K562 (cell line): ENCODE measurements at regions not wholly inside any gene's neighbourhood (a gene's known extent, or its start where the extent isn't known, plus 50 kb on each side); places are given as distances from the start of the nearest gene placed in this dataset.

Source experiments
- ADNP ChIP-seq: fragments of 200-800 bp; sonication (Bioruptor generic); IDR thresholded peaks from 2 replicates; pipeline ENCODE4 v1.6.1; 2016; ENCODE audit warnings: missing genetic modification characterization, missing compliant biosample characterization
- CBFA2T3 ChIP-seq: fragments of 450-650 bp; IDR thresholded peaks from 2 replicates; pipeline ENCODE4 v1.6.1; 2017
- CREB3 ChIP-seq: fragments of 450-650 bp; conservative IDR thresholded peaks from 2 replicates; pipeline ENCODE4 v1.6.1; 2016; ENCODE audit warnings: missing genetic modification characterization, low read depth, mild to moderate bottlenecking, missing compliant biosample characterization, moderate library complexity
- ETS2 ChIP-seq: IDR thresholded peaks from 2 replicates; pipeline ENCODE4 v1.6.1; 2016; ENCODE audit warnings: borderline replicate concordance, missing genetic modification characterization, mild to moderate bottlenecking, moderate library complexity, missing compliant biosample characterization; ENCODE audit not compliant: poor library complexity, severe bottlenecking
- EZH2 ChIP-seq: IDR thresholded peaks from 2 replicates; pipeline ENCODE4 v1.6.1; 2012; ENCODE audit warnings: low read depth, mild to moderate bottlenecking, inconsistent platforms, low read length, borderline replicate concordance
- FIP1L1 ChIP-seq: fragments of 200-400 bp; formaldehyde crosslinking; IDR thresholded peaks from 2 replicates; pipeline ENCODE4 v1.6.1; 2018; ENCODE audit warnings: mild to moderate bottlenecking, low read depth, low read length; ENCODE audit not compliant: poor library complexity, severe bottlenecking
- HDAC8 ChIP-seq: fragments of 450-650 bp; IDR thresholded peaks from 2 replicates; pipeline ENCODE4 v1.6.1; 2016; ENCODE audit warnings: mild to moderate bottlenecking, missing genetic modification characterization, moderate library complexity, missing compliant biosample characterization
- HDGF ChIP-seq: fragments of 450-650 bp; IDR thresholded peaks from 2 replicates; pipeline ENCODE4 v1.6.1; 2016
- ILK ChIP-seq: fragments of 450-650 bp; IDR thresholded peaks from 2 replicates; pipeline ENCODE4 v1.6.1; 2016; ENCODE audit warnings: missing genetic modification characterization, low read depth, mild to moderate bottlenecking, missing compliant biosample characterization, moderate library complexity, borderline replicate concordance
- KLF16 ChIP-seq: IDR thresholded peaks from 2 replicates; pipeline ENCODE4 v1.6.1; 2016; ENCODE audit warnings: antibody characterized with exemption
- MBD1 ChIP-seq: fragments of 250-450 bp; sonication (Bioruptor Pico); IDR thresholded peaks from 2 replicates; pipeline ENCODE4 v1.8.0; 2022; ENCODE audit warnings: inconsistent platforms
- MLX ChIP-seq, 2 experiments: fragments of 450-650 bp in 1 of 2; sonication (generic) in 1 of 2; formaldehyde crosslinking; conservative IDR thresholded peaks; 2 replicates each; pipeline versions ENCODE4 v1.4.0 to v1.8.1; 2020 to 2022; ENCODE audit warnings: mild to moderate bottlenecking in 1 of 2, missing genetic modification reagents in 1 of 2
- POLR2A ChIP-seq: fragments of 450-650 bp; conservative IDR thresholded peaks from 2 replicates; pipeline ENCODE4 v1.6.1; 2016
- PURB ChIP-seq: sonication (generic); formaldehyde crosslinking; IDR thresholded peaks from 2 replicates; pipeline ENCODE4 v1.9.0; 2021; ENCODE audit warnings: low read depth, mild to moderate bottlenecking, missing genetic modification reagents
- RBM34 ChIP-seq: fragments of 200-400 bp; formaldehyde crosslinking; IDR thresholded peaks from 2 replicates; pipeline ENCODE4 v1.6.1; 2018; ENCODE audit warnings: low read length, borderline replicate concordance; ENCODE audit not compliant: insufficient read depth
- SP2 ChIP-seq: IDR thresholded peaks from 2 replicates; pipeline ENCODE4 v1.6.1; 2011; ENCODE audit warnings: mild to moderate bottlenecking, low read depth, low read length, moderate library complexity; ENCODE audit not compliant: poor library complexity, severe bottlenecking; ENCODE audit errors: extremely low read depth
- STAT5A ChIP-seq: IDR thresholded peaks from 2 replicates; pipeline ENCODE4 v1.6.1; 2012; ENCODE audit warnings: low read length, inconsistent platforms, borderline replicate concordance
- ZNF282 ChIP-seq: sonication (generic); formaldehyde crosslinking; IDR thresholded peaks from 2 replicates; pipeline ENCODE4 v1.8.1; 2023; ENCODE audit warnings: missing genetic modification reagents
- ZNF3 ChIP-seq: fragments of 250-450 bp; sonication (Bioruptor Pico); IDR thresholded peaks from 2 replicates; pipeline ENCODE4 v1.5.0; 2021; ENCODE audit warnings: mild to moderate bottlenecking, moderate library complexity
- ZNF311 ChIP-seq: fragments of 250-450 bp; sonication (Bioruptor Pico); IDR thresholded peaks from 2 replicates; pipeline ENCODE4 v1.4.0; 2020; ENCODE audit warnings: mild to moderate bottlenecking, moderate library complexity
- ZNF347 ChIP-seq: fragments of 450-650 bp; formaldehyde crosslinking; IDR thresholded peaks from 2 replicates; pipeline ENCODE4 v1.4.0; 2020; ENCODE audit warnings: low read depth, mild to moderate bottlenecking, moderate library complexity
- TF ChIP-seq, protein P1 (sequence below): sonication (generic); formaldehyde crosslinking; IDR thresholded peaks from 2 replicates; pipeline ENCODE4 v1.8.1; 2022; ENCODE audit warnings: missing genetic modification reagents

DNA sequence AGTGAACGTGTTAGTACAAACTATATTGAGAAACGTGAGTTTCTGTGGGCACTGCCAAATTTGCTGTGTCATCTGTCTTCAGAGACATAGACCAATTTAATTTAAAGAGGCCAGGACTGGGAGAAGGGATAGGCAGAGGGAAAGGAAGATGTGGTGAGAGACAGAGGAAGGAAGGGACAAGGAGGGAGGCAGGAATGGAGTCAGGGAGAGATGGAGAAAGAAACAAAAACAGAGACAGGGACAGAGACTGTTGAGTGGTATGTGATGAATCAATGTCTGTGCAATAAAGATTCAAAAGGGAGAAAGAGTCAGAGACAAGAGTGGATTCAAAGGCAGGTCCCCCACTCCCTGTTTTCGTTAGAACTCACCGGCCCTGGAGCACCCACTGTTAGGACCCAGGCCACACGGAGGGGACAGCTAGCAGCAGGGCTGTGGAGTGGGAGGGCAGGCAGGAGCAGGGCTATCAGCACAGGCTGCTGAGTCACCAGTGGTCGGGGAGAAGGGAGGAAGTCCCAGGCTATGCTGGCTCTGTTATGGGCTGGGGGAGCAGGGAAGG, 51.6 kb upstream of the CHD6 start (continued):
- TF ChIP-seq HDAC8 (tag) (no peak), SP2 (no peak), MBD1 (CRISPR knock-in tag) (no peak), HDGF (no peak), ETS2 (no peak), POLR2A (peak; percentile 65), CREB3 (tag) (no peak), EZH2 (no peak), ZNF282 (CRISPR knock-in tag) (no peak), MLX (CRISPR knock-in tag; conservative IDR thresholded peaks at IDR 0.05) (no peak), ADNP (no peak), KLF16 (no peak), PURB (CRISPR knock-in tag) (no peak), STAT5A (no peak), ILK (tag) (no peak), FIP1L1 (no peak), RBM34 (no peak), ZNF3 (CRISPR knock-in tag) (no peak), ZNF347 (CRISPR knock-in tag) (no peak), CBFA2T3 (0 out of 2 replicates have a peak, but pooled peaks have one; percentile 37), ZNF311 (CRISPR knock-in tag) (no peak)
- TF ChIP-seq, protein P1, sequence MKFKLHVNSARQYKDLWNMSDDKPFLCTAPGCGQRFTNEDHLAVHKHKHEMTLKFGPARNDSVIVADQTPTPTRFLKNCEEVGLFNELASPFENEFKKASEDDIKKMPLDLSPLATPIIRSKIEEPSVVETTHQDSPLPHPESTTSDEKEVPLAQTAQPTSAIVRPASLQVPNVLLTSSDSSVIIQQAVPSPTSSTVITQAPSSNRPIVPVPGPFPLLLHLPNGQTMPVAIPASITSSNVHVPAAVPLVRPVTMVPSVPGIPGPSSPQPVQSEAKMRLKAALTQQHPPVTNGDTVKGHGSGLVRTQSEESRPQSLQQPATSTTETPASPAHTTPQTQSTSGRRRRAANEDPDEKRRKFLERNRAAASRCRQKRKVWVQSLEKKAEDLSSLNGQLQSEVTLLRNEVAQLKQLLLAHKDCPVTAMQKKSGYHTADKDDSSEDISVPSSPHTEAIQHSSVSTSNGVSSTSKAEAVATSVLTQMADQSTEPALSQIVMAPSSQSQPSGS (CRISPR knock-in tag): no peak
